Omental fat pad (tissue), 3 donors: ENCODE measurements at regions not wholly inside any gene's neighbourhood (a gene's known extent, or its start where the extent isn't known, plus 50 kb on each side); places are given as distances from the start of the nearest gene placed in this dataset.

ENCODE experiments used
- ATAC-seq: fragments of 150-250 bp; one replicate; pipeline ENCODE4 v1.9.1; 2016; ENCODE audit warnings: mild to moderate bottlenecking, moderate library complexity; ENCODE audit not compliant: low FRiP score
- DNase-seq: peaks from one replicate; pipeline ENCODE4 v3.0.0-alpha.2; 2019; ENCODE audit warnings: low spot score
- TF ChIP-seq, protein P1 (sequence below), 3 donors: fragments of 450-650 bp; IDR thresholded peaks; one replicate each; pipeline ENCODE4 v1.5.1; 2016 to 2017; ENCODE audit warnings: antibody characterized with exemption in 3 of 3, mild to moderate bottlenecking in 3 of 3, moderate library complexity in 2 of 3

DNA sequence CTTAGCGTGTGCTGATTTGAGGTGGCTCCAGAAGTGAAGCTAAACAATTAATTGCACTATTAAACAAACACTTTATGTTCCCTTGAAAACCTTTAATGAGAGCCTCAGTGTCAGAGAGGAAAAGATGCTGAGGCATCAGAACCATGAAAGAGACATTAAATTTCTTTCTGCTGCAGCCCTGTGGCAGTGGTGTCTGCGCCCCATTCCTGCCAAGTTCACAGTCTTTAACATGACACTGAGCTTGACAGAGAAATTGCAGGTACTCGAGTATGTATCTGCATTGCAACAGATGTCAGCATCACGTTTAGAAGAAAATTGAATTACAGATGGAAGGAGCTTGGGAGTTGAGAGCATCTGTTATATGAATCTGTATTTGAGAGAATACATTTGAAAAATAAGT, 111.3 kb upstream of the CREB1 start:
- DNase-seq (no peak), ATAC-seq (no peak)
- TF ChIP-seq, protein P1, sequence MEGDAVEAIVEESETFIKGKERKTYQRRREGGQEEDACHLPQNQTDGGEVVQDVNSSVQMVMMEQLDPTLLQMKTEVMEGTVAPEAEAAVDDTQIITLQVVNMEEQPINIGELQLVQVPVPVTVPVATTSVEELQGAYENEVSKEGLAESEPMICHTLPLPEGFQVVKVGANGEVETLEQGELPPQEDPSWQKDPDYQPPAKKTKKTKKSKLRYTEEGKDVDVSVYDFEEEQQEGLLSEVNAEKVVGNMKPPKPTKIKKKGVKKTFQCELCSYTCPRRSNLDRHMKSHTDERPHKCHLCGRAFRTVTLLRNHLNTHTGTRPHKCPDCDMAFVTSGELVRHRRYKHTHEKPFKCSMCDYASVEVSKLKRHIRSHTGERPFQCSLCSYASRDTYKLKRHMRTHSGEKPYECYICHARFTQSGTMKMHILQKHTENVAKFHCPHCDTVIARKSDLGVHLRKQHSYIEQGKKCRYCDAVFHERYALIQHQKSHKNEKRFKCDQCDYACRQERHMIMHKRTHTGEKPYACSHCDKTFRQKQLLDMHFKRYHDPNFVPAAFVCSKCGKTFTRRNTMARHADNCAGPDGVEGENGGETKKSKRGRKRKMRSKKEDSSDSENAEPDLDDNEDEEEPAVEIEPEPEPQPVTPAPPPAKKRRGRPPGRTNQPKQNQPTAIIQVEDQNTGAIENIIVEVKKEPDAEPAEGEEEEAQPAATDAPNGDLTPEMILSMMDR (IDR thresholded peaks at IDR 0.05), result no peak

DNA sequence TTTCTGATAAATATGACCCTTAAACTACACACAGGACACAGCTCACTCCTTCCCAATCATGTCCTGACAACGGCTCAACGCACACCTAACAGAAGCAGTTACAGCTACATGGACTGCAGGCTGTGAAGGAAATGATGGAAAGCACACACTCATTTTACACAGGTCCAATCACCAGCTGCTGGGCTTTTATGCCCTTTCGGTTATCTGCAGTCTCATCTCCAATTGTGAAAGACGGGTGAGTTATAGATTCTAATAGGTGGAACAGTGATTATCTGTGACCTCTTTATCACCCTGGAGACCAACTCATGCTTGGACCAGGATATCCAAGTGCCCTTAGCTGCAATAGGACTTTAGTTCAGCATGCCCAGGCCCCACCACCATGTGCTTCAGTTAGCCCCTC, 110.4 kb upstream of the CREB1 start:
- ATAC-seq, result no peak
- TF ChIP-seq, protein P1 (IDR thresholded peaks at IDR 0.05), result no peak
- no peak for DNase-seq

DNA sequence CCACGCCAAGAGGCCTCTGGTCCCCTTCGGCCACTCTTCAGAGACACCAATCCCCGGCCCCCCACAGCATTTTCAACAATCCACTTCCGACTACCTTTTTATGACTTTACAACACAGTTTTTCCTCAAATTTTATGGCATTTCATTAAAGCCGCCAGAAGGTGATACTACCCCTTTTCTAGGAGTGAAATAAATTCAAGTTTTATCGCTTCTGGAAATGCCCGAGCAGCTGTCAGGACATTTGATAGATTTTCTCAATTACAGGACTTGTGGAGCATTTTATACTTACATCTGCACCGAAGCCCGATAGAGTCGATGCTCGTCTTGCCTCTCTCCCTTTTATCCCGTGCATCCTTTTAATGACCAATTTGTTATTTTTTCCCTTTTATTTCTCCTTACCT, 108.1 kb upstream of the CREB1 start:
- ATAC-seq (no peak), DNase-seq (no peak)
- TF ChIP-seq, protein P1 (IDR thresholded peaks at IDR 0.05), result no peak

DNA sequence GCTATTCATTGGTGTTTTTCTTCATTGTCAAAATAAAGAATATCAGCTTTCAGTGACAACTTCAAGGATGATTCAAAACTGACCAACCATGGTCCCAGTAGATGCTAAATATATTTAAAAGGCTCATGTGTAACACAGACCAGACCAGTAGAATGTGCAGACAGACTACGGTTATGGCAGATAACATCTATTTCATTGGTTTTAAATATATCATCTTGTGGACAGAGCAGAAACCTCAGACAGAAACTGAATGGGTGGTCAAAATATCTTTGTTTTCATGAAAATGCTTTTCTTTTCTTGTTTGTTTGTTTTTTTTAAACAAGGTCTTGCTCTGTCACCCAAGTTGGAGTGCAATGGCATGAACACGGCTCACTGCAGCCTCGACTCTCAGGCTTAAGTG, 107.4 kb upstream of the CREB1 start:
- DNase-seq (no peak), ATAC-seq (no peak)
- TF ChIP-seq, protein P1 (IDR thresholded peaks at IDR 0.05), result no peak

DNA sequence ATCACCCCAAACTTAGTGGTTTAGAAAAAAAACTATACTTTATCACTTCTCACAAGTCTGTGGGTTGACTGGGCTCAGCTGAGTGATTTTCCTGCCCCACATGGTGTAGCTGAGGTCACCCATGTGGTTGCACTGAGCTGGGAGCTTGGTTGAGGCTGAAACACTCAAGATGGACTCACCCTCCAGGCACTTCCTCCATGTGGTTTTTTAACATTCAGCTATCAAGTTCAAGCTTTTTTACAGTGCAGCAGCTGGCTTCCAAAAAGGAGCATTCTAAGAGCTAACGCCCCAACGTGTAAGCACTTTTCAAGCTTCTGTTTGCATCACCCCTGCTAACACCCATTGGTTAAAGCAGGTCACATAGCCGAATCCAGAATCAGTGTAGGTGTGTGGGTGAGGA, 105.9 kb upstream of the CREB1 start:
- TF ChIP-seq, protein P1 (IDR thresholded peaks at IDR 0.05), result no peak
- ATAC-seq, result no peak
- DNase-seq, result no peak

DNA sequence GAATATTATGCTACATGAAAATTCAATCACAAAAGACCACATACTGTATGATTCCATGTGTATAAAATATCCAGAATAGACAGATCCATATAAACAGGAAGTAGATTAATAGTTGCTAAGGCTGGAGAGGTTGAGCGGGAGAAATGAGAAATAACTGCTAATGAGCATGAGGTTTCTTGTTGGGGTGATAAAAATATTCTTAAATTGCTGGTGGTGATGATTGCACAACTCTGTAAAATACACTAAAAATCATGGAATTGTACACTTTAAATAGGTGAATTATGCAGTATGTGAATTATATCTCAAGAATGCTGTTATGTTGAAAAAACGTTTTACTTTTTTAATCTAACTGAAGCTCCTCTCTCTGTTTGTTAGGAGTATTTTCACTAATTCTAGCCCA, 101.8 kb upstream of the CREB1 start:
- TF ChIP-seq, protein P1 (IDR thresholded peaks at IDR 0.05), result no peak
- DNase-seq, result no peak
- ATAC-seq, result no peak

DNA sequence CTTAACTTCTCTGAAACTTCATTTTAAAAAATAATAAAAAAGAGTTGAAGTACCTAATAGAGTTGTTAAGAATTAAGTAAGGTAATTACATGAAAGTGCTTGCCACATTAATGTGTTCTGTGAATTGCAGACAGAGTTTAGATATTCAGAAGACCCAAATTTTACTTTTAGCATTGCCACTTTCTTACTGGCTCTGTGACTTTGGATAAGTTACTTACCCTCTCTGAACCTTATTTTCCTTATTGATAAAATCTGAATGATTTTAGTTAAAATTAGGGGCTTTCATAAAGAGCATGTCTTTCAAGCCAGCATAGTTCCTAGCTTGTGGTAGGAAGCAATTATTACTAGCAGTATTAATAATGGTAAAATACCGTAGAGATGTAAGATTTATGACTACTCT, 101.2 kb upstream of the CREB1 start:
- TF ChIP-seq, protein P1 (IDR thresholded peaks at IDR 0.05), result no peak
- ATAC-seq, result no peak
- no peak for DNase-seq
